AG08396 (cell line): ENCODE measurements at regions not wholly inside any gene's neighbourhood (a gene's known extent, or its start where the extent isn't known, plus 50 kb on each side); places are given as distances from the start of the nearest gene placed in this dataset.

ENCODE experiments used
- DNase-seq: peaks from one replicate; pipeline ENCODE4 v3.0.0; 2012; ENCODE audit warnings: low spot score, mixed read lengths

DNA sequence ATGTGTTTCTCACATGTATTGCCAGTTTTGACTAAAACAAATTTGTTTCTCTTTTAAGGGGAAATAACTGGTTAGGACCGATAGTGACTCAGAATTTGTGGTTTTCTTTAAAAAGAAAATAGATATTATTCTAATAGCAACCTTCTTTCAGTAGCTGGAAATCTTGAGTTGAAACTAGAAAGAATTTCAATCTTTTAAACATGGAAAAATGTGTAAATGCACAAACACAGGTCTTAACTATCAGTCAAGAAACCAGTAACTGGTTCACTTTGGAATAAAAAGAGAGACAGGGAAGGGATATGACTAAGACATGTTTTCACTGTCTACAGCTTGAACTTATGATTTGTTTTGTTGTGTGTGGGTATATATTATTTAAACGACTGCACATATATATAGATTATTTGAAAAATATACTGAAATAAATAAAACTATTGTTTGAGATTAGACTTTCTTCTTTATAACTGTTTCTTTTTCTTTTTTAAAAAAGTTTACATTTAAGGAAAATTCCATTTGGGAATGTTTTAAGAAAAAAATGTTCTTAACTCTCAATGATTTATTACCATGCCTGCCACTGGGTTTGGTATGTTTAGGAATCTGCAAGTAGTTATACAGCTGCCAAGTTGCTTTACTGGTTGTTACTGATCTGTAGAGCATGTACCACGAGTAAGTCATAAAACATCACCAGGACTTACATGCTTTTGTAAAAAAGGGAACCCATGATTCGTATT, 753.3 kb upstream of the MARCKS start:
- DNase-seq: peak; percentile 14

DNA sequence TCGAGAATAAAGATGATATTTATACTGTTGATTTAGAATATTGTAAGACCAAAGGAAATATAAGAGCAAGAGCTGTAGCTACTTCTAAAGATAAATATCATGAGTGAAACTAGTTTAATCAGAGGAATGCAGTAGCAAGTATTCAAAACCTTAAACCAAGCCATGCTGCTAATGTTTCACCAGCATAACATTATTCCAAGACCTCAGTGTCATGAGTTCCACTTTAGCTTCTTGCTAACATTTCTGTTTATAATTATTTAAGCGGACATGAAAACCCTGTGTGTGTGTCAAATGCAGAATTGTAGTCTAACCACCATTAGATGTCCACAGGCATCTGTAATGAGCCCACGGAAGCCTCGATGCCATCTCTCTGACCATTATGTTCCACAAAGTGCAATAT, 752.6 kb upstream of the MARCKS start:
- no peak for DNase-seq

DNA sequence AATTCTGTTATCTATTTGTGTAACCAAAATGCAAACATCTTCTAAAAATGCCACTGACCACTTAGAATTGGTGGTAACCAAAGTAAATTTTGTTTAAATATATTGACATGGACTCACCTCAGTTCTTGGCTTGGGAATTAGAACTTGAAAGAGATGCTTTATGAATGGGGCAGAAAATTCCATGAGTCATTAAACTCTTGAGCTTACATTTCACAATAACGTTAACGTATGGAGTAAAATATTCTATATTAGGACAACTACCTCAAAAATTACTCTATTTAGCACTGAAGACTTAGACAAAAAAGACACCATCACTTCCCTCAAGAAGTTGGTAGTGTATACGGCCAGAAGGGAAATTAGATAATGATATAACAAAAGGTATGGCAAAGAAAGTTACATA, 752.2 kb upstream of the MARCKS start:
- no peak for DNase-seq

DNA sequence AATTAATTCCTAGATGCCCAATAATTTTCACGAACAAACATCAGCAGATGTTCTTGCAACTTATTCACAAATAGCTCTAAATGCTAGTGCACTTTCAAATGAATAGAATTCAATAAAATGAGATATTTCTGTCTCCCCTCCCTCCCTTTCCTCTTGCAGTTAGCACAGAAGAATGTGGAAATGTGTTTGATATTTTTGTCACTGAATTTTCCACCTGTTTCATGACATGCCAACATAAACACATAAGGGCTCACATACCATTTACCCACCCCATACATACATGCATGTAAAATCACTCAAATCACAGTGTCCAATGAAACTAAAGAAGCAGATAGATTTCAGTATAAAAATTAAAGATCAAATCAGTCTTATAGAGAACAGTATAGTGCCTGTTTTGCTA, 746.9 kb upstream of the MARCKS start:
- no peak for DNase-seq

DNA sequence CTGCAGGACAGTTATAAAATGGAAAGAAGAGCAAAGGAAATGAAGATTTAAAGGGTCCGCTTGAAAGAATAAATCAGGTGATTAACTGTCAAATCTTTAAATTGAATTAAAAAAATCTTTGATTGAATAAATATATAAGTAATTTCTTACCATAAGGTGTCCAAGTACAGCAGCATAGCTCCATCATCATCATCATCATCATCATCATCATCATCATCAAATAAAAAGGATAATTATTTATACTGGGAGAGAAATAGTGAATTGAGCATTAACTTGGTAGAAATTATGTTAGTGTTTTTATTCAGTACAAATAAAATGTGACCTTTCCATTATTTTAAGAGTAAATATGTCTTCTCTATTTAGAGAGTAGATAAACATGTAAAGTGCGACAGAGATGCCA, 745.6 kb upstream of the MARCKS start:
- DNase-seq: no peak

DNA sequence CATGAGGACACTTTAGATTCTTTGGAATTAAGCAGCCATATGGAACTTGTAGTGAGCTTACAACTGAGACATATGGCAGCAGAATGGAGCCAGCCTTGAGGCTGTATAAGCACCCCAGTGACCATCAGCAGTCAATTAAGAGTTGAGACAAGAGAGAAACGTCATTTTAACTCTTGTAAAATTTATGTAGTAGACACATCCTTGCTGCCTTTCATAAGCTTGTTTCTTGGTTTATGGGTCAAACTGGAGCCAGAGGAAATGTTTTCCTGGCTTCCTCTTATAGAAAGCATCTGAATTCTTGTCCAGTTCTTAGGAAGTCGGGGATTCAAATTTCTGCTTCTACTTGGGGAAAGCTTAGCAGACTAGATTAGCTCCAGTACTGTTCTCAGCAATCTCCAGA, 745.1 kb upstream of the MARCKS start:
- no peak for DNase-seq

DNA sequence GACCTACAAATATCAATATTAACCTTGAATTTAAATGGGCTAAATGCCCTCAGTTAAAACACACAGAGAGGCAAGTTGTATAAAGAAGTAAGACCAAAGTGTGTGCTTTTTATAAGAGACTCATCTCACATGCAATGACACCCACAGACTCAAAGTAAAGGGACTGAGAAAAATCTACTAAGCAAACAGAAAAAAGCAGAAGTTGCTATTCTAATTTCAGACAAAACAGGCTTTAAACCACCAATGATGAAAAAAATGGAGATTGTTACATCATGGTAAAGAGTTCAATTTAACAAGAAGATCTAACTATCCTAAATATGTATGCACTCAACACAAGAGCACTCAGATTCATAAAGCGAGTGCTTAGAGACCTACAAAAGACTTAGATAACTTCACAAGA, 741.9 kb upstream of the MARCKS start:
- no peak for DNase-seq

DNA sequence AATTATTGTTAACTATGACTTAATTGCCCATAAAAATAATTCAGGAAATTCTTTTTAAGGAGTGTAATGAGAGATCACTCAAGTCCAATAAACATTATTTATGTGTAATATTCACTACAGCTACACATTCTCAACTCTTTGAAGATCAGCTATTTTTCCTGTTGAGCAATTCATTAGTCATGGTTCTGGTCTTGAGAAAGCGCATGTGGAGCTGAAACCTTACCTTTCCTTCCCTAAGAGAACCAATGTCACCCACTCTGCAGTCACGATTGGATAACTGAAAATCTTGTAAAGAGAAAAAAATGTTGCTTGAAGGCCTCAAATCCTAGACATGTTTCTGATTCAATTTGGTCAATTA, 736.9 kb upstream of the MARCKS start:
- DNase-seq: peak; percentile 49

DNA sequence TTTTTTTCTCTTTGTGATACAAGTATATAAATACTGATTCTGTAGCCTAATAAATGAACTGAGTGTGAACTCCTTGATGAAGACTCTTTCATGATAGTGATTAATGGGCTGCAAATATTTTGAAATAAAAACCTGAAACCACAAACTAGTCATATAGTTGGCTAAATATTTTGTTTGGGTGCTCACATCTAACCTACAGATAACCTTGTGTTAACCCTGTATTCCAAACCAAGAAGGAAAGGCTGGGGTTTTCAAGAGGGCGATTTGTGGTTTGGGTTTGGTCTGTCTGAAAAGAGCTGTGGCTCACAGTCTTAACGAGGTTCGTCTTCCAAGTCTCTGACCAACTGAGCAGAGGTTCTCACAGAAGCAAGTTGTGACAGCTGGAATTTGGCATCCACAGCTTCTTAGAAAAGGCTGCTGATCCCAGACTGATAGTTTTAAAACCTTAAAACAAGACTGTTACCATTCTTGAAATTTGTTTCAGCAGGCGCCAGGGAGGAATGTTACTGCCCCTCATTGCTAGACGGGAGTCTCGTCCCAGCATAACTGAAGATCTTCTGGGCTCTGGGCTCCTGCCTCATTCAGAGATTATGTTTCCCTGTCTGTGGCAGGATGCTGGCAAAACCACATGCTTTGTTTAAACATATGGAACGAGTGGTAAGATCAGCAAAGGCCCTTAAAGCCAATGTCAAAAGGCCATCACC, 736.4 kb upstream of the MARCKS start:
- DNase-seq: peak; percentile 43

DNA sequence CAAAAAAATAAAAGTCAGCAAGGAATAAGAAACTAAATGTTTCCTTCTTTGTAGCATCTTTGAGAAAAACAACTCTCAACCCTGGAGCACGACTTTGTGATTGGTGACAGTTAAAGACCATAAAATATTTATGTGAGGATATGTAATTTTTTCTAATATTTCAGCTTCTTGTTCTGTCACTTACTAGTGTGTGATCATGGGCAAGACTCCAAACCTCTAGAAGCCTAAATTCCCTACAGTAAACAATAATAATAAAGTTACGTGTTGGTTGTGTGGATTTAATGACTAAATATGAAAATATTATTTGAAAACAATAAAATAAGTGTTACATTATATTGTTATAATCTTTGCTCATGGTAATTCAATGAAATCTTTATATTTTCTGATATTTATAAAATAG, 735.6 kb upstream of the MARCKS start:
- DNase-seq: no peak

DNA sequence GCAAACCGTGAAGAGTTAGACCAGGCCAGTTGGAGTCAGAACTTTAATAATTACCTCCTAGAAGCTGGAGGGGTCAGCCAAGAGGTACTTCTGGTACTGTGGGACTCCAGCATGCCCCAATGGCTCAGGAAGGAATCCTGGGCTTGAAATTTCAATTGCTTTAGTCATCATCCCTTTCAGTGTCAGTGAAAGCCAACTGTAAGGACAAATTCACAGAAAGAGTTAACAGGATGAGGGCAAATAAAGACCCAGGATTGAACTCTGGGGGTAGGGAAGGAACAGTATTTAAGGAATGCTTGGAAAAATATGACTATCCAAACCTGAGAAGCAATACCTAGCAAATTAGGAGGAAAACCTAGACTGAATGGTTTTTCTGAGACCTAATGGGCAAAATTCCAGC, 735.1 kb upstream of the MARCKS start:
- DNase-seq: peak; percentile 66

DNA sequence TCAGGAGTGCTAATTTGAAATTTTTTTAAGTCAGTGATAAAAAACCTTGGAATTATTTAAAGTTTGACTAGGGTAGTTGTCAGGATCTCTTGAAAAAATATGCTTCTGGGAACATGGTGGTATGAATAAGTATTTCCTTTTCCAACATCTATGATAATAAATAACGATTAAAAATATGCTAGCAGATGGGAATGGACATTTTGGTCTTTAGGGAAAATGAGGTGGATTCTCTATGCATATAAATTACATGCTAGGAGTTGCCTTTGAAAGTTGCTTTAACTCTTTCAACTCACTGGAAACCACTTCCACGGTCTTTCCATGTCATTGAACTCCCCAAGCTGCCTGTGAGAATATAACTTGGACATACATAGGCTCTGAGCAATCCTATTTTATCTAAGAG, 731.5 kb upstream of the MARCKS start:
- no peak for DNase-seq

DNA sequence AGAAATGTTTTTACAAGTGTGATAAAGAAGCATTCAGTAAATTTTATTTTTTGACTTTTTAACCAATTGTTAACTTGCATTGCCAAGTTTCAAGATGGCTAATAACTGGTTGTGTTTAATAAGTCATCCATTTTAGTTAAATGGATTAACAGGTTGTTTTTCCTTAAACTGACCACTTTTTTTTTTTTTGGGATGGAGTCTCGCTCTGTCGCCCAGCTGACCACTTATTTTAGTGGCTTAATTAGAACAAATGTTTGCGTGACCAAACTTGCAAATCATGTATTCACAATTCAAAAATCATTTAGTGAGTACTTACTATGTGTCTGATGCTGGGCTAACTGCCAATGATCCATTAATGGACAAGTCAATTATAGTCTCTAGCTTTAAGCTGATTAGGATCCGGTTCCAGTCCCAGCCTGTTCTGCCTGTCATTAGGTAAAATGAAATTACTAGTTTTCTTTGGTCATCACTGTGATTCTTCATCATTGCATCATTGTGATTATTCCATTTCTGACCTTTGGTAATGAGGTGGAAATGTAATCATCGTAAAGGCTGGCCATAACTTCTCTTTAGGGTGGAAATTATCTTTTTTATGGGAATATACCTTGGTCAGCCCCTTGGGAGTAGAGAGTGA, 729.2 kb upstream of the MARCKS start:
- DNase-seq: no peak

DNA sequence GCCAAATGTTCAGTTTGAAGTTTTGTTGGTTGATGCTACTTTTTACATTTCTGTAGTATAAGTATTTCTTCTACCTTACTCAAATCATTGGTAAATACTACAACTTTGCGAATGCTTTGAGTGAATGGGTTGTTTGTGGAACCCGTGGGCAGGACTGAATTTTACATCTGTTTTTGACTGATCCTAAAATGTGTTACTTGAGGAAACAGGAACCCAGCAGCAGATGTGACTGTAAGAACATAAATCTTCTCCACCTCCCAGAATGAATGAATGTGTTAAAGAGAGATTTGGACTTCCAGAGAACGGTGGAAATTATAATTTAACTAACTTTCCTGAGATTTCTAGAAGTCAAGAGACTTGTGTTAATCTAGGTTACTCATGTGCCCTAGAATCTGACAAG, 728.5 kb upstream of the MARCKS start:
- no peak for DNase-seq

DNA sequence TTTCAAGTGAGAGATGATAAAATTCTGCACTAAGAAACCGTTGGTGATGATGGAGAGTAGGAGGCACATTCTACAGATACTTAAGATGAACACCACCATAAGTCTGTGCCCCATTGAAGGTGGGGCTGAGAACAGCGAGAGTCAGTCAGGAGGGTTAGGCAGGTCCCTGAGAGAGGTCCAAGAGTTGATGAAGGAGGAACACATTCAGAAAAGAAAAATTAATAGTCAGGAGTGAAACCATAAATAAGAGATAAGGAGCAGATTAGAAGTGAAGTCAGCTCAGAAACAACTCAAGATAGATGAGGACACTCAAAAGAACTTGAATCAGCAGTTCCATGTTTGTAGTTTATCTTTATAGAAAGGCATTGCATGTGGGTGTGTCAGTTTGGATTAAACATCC, 727.2 kb upstream of the MARCKS start:
- DNase-seq: no peak

DNA sequence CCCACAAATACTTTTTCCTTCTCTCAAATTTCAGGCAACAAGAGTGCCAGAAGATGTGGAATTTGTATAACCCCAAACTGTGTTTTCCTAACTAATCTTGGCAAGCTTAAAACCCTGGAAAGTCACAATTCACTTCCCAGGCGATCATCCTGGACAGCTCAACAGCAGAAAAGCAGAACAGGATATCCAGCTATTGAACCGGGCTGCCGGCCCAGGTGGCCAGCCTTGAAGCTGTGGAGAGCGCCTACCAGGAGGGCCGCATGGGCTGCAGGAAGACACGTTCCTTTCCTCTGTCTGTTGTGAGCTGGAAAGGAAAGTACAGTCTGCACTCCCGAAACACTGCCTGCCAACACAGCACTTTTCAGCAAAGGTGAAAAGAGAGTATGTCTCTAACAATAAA, 719.7 kb upstream of the MARCKS start:
- peak; percentile 3 for DNase-seq

DNA sequence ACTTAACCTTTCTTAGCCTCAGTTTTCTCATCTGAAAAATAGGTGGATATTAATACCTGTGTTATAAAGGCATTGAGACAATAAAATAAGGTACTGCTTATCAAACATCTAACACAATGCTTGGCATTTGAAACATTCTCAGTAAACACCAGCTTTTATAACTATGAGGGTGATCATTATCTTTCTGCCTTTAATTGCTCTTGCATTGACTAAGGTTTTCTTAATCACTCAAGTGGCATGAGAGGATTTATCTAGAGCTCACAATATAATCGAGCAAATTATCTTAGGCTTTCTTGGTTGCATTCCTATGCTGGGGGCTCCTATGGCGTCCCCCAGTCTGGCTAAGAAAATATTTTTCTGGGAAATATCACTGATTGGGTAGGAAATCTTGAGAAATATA, 716.4 kb upstream of the MARCKS start:
- DNase-seq: no peak

DNA sequence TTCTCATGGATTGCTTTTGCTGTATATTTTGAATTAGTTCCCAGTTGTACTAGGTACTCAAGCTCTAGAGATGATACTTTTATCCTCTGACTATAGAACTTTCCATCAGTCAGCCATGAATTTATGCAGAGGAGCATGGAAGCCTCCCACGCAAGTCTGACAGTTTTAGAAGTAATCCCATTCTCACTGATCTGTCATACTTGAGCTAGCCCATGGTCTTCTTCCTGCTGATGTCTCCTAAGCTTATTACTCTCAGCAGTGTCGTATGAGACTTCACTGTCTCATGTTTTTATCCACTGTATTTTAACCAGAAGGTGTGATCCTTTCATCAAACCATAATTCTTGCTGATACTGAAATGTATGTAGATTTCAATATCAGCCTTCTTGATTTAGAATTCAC, 715.2 kb upstream of the MARCKS start:
- DNase-seq: no peak

DNA sequence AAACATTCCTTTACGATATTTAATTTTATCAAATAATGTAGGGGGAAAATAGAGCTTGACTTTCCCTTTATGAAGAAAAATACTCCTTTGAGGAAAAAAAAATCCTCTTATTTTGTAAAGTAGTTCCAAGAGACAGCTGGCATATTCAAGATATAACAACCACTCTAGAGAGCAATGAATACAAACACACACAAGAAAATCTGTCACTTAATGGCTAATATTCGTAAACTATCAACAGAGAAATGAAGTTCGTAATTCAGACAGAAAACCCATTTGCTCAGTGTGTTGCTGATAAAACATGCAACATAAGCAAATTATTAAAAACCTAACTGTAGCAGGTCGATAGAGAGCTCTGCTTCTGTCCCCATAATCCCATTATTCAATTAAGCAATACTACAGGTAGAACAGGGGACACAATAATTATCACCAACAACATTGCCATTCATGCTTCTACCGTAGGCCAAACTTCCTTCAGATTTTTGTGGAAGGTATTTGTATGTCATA, 714.4 kb upstream of the MARCKS start:
- DNase-seq: no peak

DNA sequence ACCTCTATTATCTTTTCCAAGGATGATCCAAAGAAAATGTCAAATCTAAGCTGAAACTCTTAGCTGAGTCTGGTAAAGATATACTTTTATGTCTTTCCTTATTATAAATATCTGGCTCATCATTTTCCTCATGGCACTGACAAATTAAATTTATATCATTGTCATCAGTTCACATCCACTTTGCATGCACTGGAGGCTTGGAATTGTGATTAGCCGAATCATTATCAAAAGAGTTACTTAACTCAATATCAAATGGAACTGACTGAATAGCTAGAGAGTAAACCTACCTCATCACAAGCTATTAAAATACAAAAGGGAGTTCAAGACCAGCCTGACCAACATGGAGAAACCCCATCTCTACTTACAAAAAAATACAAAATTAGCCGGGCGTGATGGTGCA, 713.9 kb upstream of the MARCKS start:
- no peak for DNase-seq

DNA sequence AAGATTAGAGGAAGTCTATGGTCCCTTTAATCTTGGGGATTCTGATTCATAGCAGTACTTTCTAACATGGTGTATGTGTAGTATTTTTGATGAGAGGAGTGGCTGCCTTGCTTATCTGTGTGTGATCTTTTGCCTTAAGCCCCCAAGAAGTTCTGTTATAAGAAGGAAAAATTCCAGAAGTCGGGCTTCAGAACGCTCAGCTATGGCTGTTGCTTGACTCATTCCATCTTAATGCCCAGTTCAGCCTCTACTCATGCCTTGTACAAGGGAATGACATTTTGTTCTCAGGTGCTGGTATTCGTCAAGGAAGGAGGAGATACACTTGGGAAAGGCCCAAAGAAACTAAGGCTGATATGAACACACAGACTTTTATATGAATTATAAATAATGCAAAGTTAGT, 713.0 kb upstream of the MARCKS start:
- DNase-seq: no peak

DNA sequence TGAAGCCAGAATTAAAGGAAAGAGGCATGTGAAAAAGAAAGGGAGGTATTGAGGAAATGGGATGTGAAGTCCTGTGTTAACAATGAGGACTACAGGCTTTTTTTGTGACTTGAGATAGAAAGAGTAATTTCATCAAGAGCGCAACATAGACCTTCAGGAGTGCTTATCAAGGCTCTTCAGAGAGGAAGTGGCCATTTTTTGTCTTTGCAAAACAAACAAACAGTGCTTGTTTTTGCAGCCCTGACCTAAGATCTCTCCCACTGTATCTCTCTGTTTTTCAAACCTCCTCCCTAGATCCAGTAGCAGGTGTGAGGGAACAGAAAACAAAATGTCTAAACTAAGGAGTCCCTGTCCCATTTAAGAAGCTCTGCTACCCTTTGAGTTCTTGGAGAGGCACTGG, 710.3 kb upstream of the MARCKS start:
- no peak for DNase-seq

DNA sequence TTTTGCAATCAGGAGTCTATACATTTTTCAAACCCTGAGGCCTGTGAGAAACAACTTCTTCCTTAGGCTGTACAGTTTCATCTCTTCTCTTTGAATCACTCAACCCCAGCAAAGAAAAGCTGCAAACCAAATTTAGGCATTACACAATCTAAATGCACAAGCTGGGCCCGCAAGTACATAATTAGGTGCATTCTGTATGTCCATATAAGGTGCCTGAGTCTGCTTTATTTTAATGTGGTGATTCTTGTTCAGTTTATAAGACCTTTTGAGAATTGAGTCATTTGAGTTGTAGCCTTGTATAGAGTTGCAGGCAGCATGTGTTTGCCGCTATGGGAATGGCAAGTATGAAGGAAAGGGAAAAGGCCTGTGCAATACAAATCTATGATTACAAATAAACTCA, 709.6 kb upstream of the MARCKS start:
- DNase-seq: no peak

DNA sequence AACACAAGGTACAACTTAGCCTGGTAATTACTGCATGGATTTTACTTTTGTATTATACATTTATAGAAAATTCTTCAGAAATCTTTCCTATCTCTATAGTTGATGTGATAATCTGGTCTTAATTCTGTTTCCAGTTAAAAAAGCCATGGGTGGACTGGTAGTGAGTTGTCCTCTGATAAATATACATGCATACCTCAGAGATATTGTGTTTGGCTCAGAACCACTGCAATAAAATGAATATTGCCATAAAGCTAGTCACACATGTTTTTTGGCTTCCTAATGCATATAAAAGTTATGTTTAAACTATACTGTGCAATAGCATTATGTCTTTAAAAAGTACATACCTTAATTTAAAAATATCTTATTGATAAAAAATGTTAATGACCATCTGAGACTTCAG, 708.6 kb upstream of the MARCKS start:
- no peak for DNase-seq
